Natural killer cell (primary cell): ENCODE measurements at regions not wholly inside any gene's neighbourhood (a gene's known extent, or its start where the extent isn't known, plus 50 kb on each side); places are given as distances from the start of the nearest gene placed in this dataset.

Experiments used
- ATAC-seq, 3 donors: fragments of 150-1000 bp in 2 of 3; fragments of 200-7000 bp in 1 of 3; cut with Tn5 transposase; 1 replicate in 1 of 3; 2 replicates in 2 of 3; pipeline ENCODE4 v1.10.0; 2021; ENCODE audit warnings: mild to moderate bottlenecking in 2 of 3, moderate library complexity in 2 of 3
- DNase-seq, 2 donors: peaks; one replicate each; pipeline versions ENCODE4 v3.0.0 to v3.0.0-alpha.2; 2013 to 2021; ENCODE audit warnings: mixed read lengths in 1 of 2
- H3K27ac ChIP-seq: one replicate; pipeline ENCODE4 v1.5.1; 2013; ENCODE audit warnings: mild to moderate bottlenecking, low read length
- H3K27me3 ChIP-seq: one replicate; pipeline ENCODE4 v1.6.1; 2013; ENCODE audit warnings: low read length; ENCODE audit not compliant: control insufficient read depth, insufficient read depth
- H3K36me3 ChIP-seq: one replicate; pipeline ENCODE4 v1.6.1; 2013; ENCODE audit warnings: low read length; ENCODE audit not compliant: control insufficient read depth, insufficient read depth
- H3K4me1 ChIP-seq: one replicate; pipeline ENCODE4 v1.6.1; 2013; ENCODE audit warnings: low read length; ENCODE audit not compliant: control insufficient read depth, insufficient read depth
- H3K4me3 ChIP-seq: one replicate; pipeline ENCODE4 v1.5.1; 2013; ENCODE audit warnings: low read length
- H3K9me3 ChIP-seq: one replicate; pipeline ENCODE4 v1.6.1; 2013; ENCODE audit warnings: low read length; ENCODE audit not compliant: control insufficient read depth, insufficient read depth
- H3K27ac Mint-ChIP-seq, 2 donors: one replicate each; pipeline ENCODE4 v1.8.0; 2022; ENCODE audit warnings: mild to moderate bottlenecking in 2 of 2, mixed read lengths in 2 of 2, moderate library complexity in 1 of 2
- H3K27me3 Mint-ChIP-seq, 2 donors: one replicate each; pipeline ENCODE4 v1.8.0; 2022; ENCODE audit warnings: low read depth in 2 of 2, mixed read lengths in 2 of 2
- H3K36me3 Mint-ChIP-seq: one replicate; pipeline ENCODE4 v1.8.0; 2022; ENCODE audit warnings: mixed read lengths
- H3K4me1 Mint-ChIP-seq, 2 donors: one replicate each; pipeline ENCODE4 v1.8.0; 2022; ENCODE audit warnings: mixed read lengths in 2 of 2
- H3K4me3 Mint-ChIP-seq: one replicate; pipeline ENCODE4 v1.8.0; 2022; ENCODE audit warnings: mild to moderate bottlenecking, moderate library complexity, mixed read lengths
- H3K9me3 Mint-ChIP-seq, 2 donors: one replicate each; pipeline ENCODE4 v1.8.0; 2022; ENCODE audit warnings: mixed read lengths in 2 of 2
- CTCF ChIP-seq: fragments of 200-600 bp; IDR thresholded peaks from one replicate; pipeline ENCODE4 v1.8.0; 2022; ENCODE audit warnings: antibody characterized with exemption
- WGBS: methylation state at CpG from one replicate; pipeline ENCODE4 v1.1.7; 2013; ENCODE audit warnings: missing lambda C conversion rate; ENCODE audit not compliant: insufficient coverage; 5-methylcytosine and 5-hydroxymethylcytosine counted together
- intact Hi-C: fragments of 100-400 bp; cut with micrococcal nuclease; formaldehyde crosslinking; loops from one replicate; pipeline ENCODE4 v1.14.2; 2022

DNA sequence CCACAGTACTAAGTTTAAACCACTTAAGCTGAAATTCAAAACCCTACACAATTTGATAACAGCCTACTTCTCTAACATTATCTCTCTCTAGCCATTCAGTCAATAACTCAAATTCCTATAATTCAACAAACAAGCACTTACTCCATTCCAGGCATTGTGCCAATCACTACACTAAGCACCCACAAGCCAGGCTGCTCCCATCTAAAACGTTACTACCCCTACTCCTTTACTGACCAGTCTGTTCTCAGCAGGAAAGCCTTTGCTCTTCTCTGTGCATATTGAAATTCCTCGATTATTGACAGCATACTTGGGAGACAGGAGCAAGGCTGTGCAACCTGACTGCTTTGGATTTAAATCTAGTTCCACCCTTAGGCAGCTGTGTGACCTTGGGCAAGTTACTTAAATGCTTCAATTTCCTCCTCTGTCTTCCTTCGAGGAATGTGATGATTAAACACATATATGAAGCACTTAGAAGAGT, 177.2 kb upstream of the THBS1 start:
- Mint-ChIP-seq H3K36me3 (no peaks in the 10 kb centered on the region), H3K4me1 (no peaks in the 10 kb centered on the region), H3K4me3 (no peak overlapping the region), H3K9me3 (no peaks in the 10 kb centered on the region), H3K27ac (no peak overlapping the region), H3K27me3 (peaks cover 21 to 68% of the 10 kb centered on the region in 2 donors)
- no peak for DNase-seq
- TF ChIP-seq CTCF: no peak
- Histone ChIP-seq H3K27ac (no peak overlapping the region), H3K4me1 (no peaks in the 10 kb centered on the region), H3K4me3 (no peak overlapping the region), H3K36me3 (no peaks in the 10 kb centered on the region), H3K9me3 (no peaks in the 10 kb centered on the region), H3K27me3 (no peaks in the 10 kb centered on the region)
- WGBS: 74% methylated on average over 3 of the region's 3 CpGs
- no peak for ATAC-seq
- intact Hi-C loops: no loop called here

GRCh38 chr15:39404767-39405181, 176.1 kb upstream of the THBS1 start:
- no peak overlapping the region for H3K27ac ChIP-seq
- over 99% methylated on average over 5 of the region's 5 CpGs for WGBS
- H3K9me3 Mint-ChIP-seq: no peaks in the 10 kb centered on the region
- no peak for TF ChIP-seq CTCF
- intact Hi-C loops: no loop called here
- no peaks in the 10 kb centered on the region for H3K4me1 ChIP-seq
- H3K36me3 Mint-ChIP-seq: no peaks in the 10 kb centered on the region
- H3K4me1 Mint-ChIP-seq: no peaks in the 10 kb centered on the region
- no peaks in the 10 kb centered on the region for H3K9me3 ChIP-seq
- no peaks in the 10 kb centered on the region for H3K27me3 ChIP-seq
- no peak overlapping the region for H3K27ac Mint-ChIP-seq
- ATAC-seq (no peak), DNase-seq (no peak)
- peaks cover 24 to 68% of the 10 kb centered on the region in 2 donors for H3K27me3 Mint-ChIP-seq
- no peaks in the 10 kb centered on the region for H3K36me3 ChIP-seq
- H3K4me3 Mint-ChIP-seq: no peak overlapping the region
- H3K4me3 ChIP-seq: no peak overlapping the region

DNA sequence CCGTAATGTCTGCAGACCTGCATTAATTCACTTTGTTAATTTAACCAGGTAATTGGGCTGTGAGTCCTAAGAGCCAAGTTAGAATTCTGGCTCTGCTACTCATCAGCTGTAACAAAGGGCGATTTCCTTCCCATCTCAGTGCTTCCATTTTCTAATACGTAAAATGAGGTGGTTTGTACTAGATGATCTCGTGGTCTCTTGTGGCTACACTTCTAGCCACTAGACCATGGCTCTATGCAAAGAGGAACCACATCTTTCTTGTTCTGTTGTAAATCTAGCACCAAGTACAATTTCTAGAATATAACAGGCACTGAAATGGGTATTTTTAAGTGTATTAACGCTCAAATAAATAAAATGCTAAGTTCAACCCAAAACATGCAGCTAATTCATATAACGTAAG, 174.4 kb upstream of the THBS1 start:
- no peak for TF ChIP-seq CTCF
- H3K27me3 Mint-ChIP-seq: peaks cover 27 to 74% of the 10 kb centered on the region in 2 donors
- H3K9me3 Mint-ChIP-seq: no peaks in the 10 kb centered on the region
- ATAC-seq (no peak), DNase-seq (no peak)
- no peaks in the 10 kb centered on the region for H3K9me3 ChIP-seq
- H3K36me3 ChIP-seq: no peaks in the 10 kb centered on the region
- no peaks in the 10 kb centered on the region for H3K36me3 Mint-ChIP-seq
- H3K4me1 ChIP-seq: peaks cover under 1% of the 10 kb centered on the region
- H3K4me3 Mint-ChIP-seq: no peak overlapping the region
- H3K4me1 Mint-ChIP-seq: peaks cover 3 to 5% of the 10 kb centered on the region in 2 donors
- peaks cover 2% of the 10 kb centered on the region for H3K27me3 ChIP-seq
- WGBS: 72% methylated on average over 4 of the region's 6 CpGs
- H3K27ac ChIP-seq: no peak overlapping the region
- no peak overlapping the region for H3K4me3 ChIP-seq
- intact Hi-C loops: no loop called here
- H3K27ac Mint-ChIP-seq: no peak overlapping the region

DNA sequence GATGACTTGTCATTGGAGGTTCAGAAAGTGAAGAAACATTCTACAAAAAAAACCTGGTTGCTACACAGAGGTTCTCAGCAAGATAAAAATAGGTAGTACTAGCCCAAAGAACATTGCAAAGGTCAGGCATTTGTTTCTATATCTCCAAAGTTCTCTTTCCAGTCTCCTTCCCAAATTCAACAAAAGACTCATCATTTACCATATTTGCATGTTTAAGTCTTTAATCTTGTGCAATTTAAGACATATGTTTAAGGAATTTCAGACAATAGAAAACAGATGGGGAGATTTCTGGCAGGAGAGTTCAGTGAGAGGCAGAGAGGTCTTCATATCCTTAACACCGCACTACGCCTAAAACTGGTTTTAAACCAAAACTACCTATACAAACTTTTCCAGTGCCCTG, 173.8 kb upstream of the THBS1 start:
- no peaks in the 10 kb centered on the region for H3K36me3 Mint-ChIP-seq
- Histone ChIP-seq H3K4me1 (peaks cover 3% of the 10 kb centered on the region), H3K9me3 (no peaks in the 10 kb centered on the region), H3K4me3 (no peak overlapping the region), H3K27ac (no peak overlapping the region), H3K36me3 (no peaks in the 10 kb centered on the region), H3K27me3 (peaks cover 2% of the 10 kb centered on the region)
- DNase-seq: no peak
- TF ChIP-seq CTCF: no peak
- ATAC-seq: no peak
- WGBS: 100% methylated on average over 2 of the region's 2 CpGs
- H3K9me3 Mint-ChIP-seq: no peaks in the 10 kb centered on the region
- no peak overlapping the region for H3K4me3 Mint-ChIP-seq
- intact Hi-C loops: no loop called here
- peaks cover 30 to 77% of the 10 kb centered on the region in 2 donors for H3K27me3 Mint-ChIP-seq
- peaks cover 10 to 11% of the 10 kb centered on the region in 2 donors for H3K4me1 Mint-ChIP-seq
- no peak overlapping the region for H3K27ac Mint-ChIP-seq
